IMR-90 (cell line): ENCODE measurements at regions not wholly inside any gene's neighbourhood (a gene's known extent, or its start where the extent isn't known, plus 50 kb on each side); places are given as distances from the start of the nearest gene placed in this dataset.
"Not testable (repeated sequence)": the region's sequence is repeated elsewhere in the genome, so short reads cannot be mapped to it uniquely, and the experiment has no call there.

Experiments
- ATAC-seq: fragments of 200-7000 bp; cut with Tn5 transposase; 2 replicates; pipeline ENCODE4 v1.9.1; 2020; ENCODE audit warnings: low read depth, mild to moderate bottlenecking, moderate library complexity
- BruUV-seq: library from RNA; stranded (reverse); fragments of 400-500 nt; replicated peaks from 2 replicates; lab custom pipeline; 2021; lab: Mats Ljungman, UMichigan
- CTCF ChIA-PET: fragments of 300-600 bp; formaldehyde crosslinking; extraction: SDS; loops from one replicate; lab custom pipeline; 2021; ENCODE audit warnings: antibody characterized with exemption; lab: Yijun Ruan, JAX
- POLR2A ChIA-PET: fragments of 300-600 bp; sonication (Branson Sonifier 250); formaldehyde crosslinking; loops from one replicate; lab custom pipeline; 2022; ENCODE audit warnings: antibody characterized with exemption; ENCODE audit not compliant: unreplicated experiment; lab: Charles Lee
- DNase-seq: peaks from one replicate; pipeline ENCODE4 v3.0.0; 2013
- H2AFZ ChIP-seq: replicated peaks from 2 replicates; pipeline ENCODE3; 2013; ENCODE audit warnings: low read length, mild to moderate bottlenecking; ENCODE audit not compliant: poor library complexity
- H2AK5ac ChIP-seq: 2 replicates; pipeline ENCODE4 v1.6.1; 2013; ENCODE audit warnings: low read depth, low read length, inconsistent platforms
- H2AK9ac ChIP-seq: replicated peaks from 2 replicates; pipeline ENCODE3; 2013; ENCODE audit warnings: mild to moderate bottlenecking, low read depth, low read length, moderate library complexity; ENCODE audit not compliant: poor library complexity
- H2BK120ac ChIP-seq: 2 replicates; pipeline ENCODE4 v1.6.1; 2013; ENCODE audit warnings: low read depth, low read length, inconsistent platforms
- H2BK15ac ChIP-seq: 3 replicates; pipeline ENCODE4 v1.6.1; 2013; ENCODE audit warnings: low read depth, low read length, inconsistent platforms
- H2BK20ac ChIP-seq: 2 replicates; pipeline ENCODE4 v1.6.1; 2013; ENCODE audit warnings: low read depth, mild to moderate bottlenecking, inconsistent platforms, low read length, moderate library complexity
- H2BK5ac ChIP-seq: 2 replicates; pipeline ENCODE4 v1.6.1; 2013; ENCODE audit warnings: mild to moderate bottlenecking, low read depth, low read length, inconsistent platforms; ENCODE audit not compliant: poor library complexity, severe bottlenecking
- H3K14ac ChIP-seq: replicated peaks from 2 replicates; pipeline ENCODE4 v1.6.1; 2013; ENCODE audit warnings: low read depth, low read length, inconsistent platforms
- H3K18ac ChIP-seq: 2 replicates; pipeline ENCODE4 v1.6.1; 2013; ENCODE audit warnings: low read depth, low read length, control low read depth
- H3K23ac ChIP-seq: 2 replicates; pipeline ENCODE4 v1.6.1; 2013; ENCODE audit warnings: low read depth, low read length, inconsistent platforms
- H3K27ac ChIP-seq: 2 replicates; pipeline ENCODE4 v1.5.1; 2013; ENCODE audit warnings: mild to moderate bottlenecking, control low read depth, low read length; ENCODE audit not compliant: insufficient read depth
- H3K27me3 ChIP-seq: 2 replicates; pipeline ENCODE4 v1.6.1; 2013; ENCODE audit warnings: low read length; ENCODE audit not compliant: control insufficient read depth, insufficient read depth
- H3K36me3 ChIP-seq: 2 replicates; pipeline ENCODE4 v1.6.1; 2013; ENCODE audit warnings: low read length, mixed read lengths; ENCODE audit not compliant: control insufficient read depth, insufficient read depth
- H3K4ac ChIP-seq: 2 replicates; pipeline ENCODE4 v1.6.1; 2013; ENCODE audit warnings: low read depth, low read length, inconsistent platforms
- H3K4me1 ChIP-seq: 2 replicates; pipeline ENCODE4 v1.6.1; 2013; ENCODE audit warnings: low read length, mixed read lengths; ENCODE audit not compliant: control insufficient read depth, insufficient read depth
- H3K4me2 ChIP-seq: 2 replicates; pipeline ENCODE4 v1.6.1; 2013; ENCODE audit warnings: low read depth, mild to moderate bottlenecking, control low read depth, low read length, moderate library complexity
- H3K4me3 ChIP-seq: 2 replicates; pipeline ENCODE4 v1.5.1; 2013; ENCODE audit warnings: low read depth, mild to moderate bottlenecking, control low read depth, low read length, moderate library complexity; ENCODE audit not compliant: insufficient read depth
- H3K56ac ChIP-seq: 2 replicates; pipeline ENCODE4 v1.6.1; 2013; ENCODE audit warnings: low read length, inconsistent platforms; ENCODE audit not compliant: insufficient read depth; ENCODE audit errors: extremely low read depth
- H3K79me1 ChIP-seq, 2 experiments: 2 replicates each; pipeline ENCODE4 v1.6.1; 2013; ENCODE audit warnings: low read length in 2 of 2, inconsistent platforms in 1 of 2, low read depth in 1 of 2
- H3K9ac ChIP-seq: 2 replicates; pipeline ENCODE4 v1.6.1; 2013; ENCODE audit warnings: low read depth, low read length, control low read depth
- H3K9me1 ChIP-seq: 2 replicates; pipeline ENCODE4 v1.6.1; 2013; ENCODE audit warnings: low read length, inconsistent platforms; ENCODE audit not compliant: insufficient read depth
- H3K9me3 ChIP-seq: 2 replicates; pipeline ENCODE4 v1.6.1; 2013; ENCODE audit warnings: low read length; ENCODE audit not compliant: control insufficient read depth, insufficient read depth
- H4K20me1 ChIP-seq: 2 replicates; pipeline ENCODE4 v1.6.1; 2013; ENCODE audit warnings: low read length, inconsistent platforms; ENCODE audit not compliant: insufficient read depth
- H4K5ac ChIP-seq: 2 replicates; pipeline ENCODE4 v1.6.1; 2013; ENCODE audit warnings: mild to moderate bottlenecking, low read depth, low read length, control low read depth
- H4K8ac ChIP-seq, 2 experiments: 2 replicates each; pipeline ENCODE4 v1.6.1; 2013; ENCODE audit warnings: low read depth in 2 of 2, low read length in 2 of 2, control low read depth in 1 of 2, inconsistent platforms in 1 of 2
- H4K91ac ChIP-seq: 2 replicates; pipeline ENCODE4 v1.6.1; 2013; ENCODE audit warnings: low read depth, low read length, inconsistent platforms; ENCODE audit not compliant: insufficient read depth
- ELK1 ChIP-seq: fragments of 150-350 bp; IDR thresholded peaks from 2 replicates; pipeline ENCODE4 v1.6.1; 2016; ENCODE audit warnings: low read depth, mild to moderate bottlenecking, low read length, moderate library complexity, borderline replicate concordance
- MAZ ChIP-seq: IDR thresholded peaks from 2 replicates; pipeline ENCODE4 v1.6.1; 2012; ENCODE audit warnings: low read depth, mild to moderate bottlenecking, low read length, improper control_type of control experiment, moderate library complexity, borderline replicate concordance
- WGBS, 2 experiments: methylation state at CpG; one replicate each; pipeline versions ENCODE4 v1.1.5 to v1.1.7; 2013; ENCODE audit warnings: missing lambda C conversion rate in 2 of 2; ENCODE audit not compliant: insufficient read length in 1 of 2; ENCODE audit errors: extremely low coverage in 2 of 2; 5-methylcytosine and 5-hydroxymethylcytosine counted together
- dilution Hi-C: fragments of 300-500 bp; cut with HindIII; formaldehyde crosslinking; loops from one replicate; pipeline ENCODE4 v1.14.3; 2018; ENCODE audit warnings: low sequenced_read_pairs; ENCODE audit not compliant: unreplicated experiment
- in situ Hi-C: fragments of 300-500 bp; cut with MboI; formaldehyde crosslinking; loops from 3 replicates; pipeline ENCODE4 v1.14.3; 2019; ENCODE audit warnings: low sequenced_read_pairs, inconsistent platforms, mixed read lengths
- intact Hi-C: fragments of 100-400 bp; cut with micrococcal nuclease; formaldehyde crosslinking; loops from 2 replicates; pipeline ENCODE4 v1.10.0; 2022

GRCh38 chr2:37773371-37774130 is 102.1 kb upstream of the CDC42EP3 start (continued):
- TF ChIP-seq ELK1 (no peak), MAZ (no peak)

GRCh38 chr2:37774171-37774944 is 102.9 kb upstream of the CDC42EP3 start:
- H3K27ac ChIP-seq, H3K27me3 ChIP-seq, intact Hi-C loops, POLR2A ChIA-PET, CTCF ChIA-PET, H3K56ac ChIP-seq, DNase-seq, H3K9me3 ChIP-seq, H3K4me2 ChIP-seq, H2AK9ac ChIP-seq, BruUV-seq, H3K9ac ChIP-seq, H2AFZ ChIP-seq, H3K36me3 ChIP-seq, in situ Hi-C loops, H3K4me3 ChIP-seq, ATAC-seq, H4K20me1 ChIP-seq, dilution Hi-C loops: not testable (repeated sequence)
- H3K9me1 ChIP-seq: peaks cover 53% of the 10 kb centered on the region
- peak overlapping the region; percentile 99 for H3K4ac ChIP-seq
- WGBS, 2 experiments: no CpG with 5 or more reads among the region's 6 CpGs
- peaks cover 16 to 68% of the 10 kb centered on the region in 2 experiments; a peak in 3 of 4 replicates for H3K79me1 ChIP-seq
- peak overlapping the region; percentile 56 for H3K14ac ChIP-seq
- peak overlapping the region; percentile 100 for H2BK120ac ChIP-seq
- H4K5ac ChIP-seq: peak overlapping the region; percentile 84
- H2BK20ac ChIP-seq: peak overlapping the region; percentile 99
- peak overlapping the region; percentile 95 for H2AK5ac ChIP-seq
- H3K4me1 ChIP-seq: peaks cover 57% of the 10 kb centered on the region
- H3K18ac ChIP-seq: peak overlapping the region; percentile 93
- peak overlapping the region; percentile 98 for H2BK5ac ChIP-seq
- peak overlapping the region; percentile 80; the same call in 2 of the 3 replicates for H2BK15ac ChIP-seq
- H4K91ac ChIP-seq: peak overlapping the region; percentile 99
- peak overlapping the region; percentile 85 for H3K23ac ChIP-seq
- peak overlapping the region; percentile 42 to 93; a peak in 2 of 4 replicates for H4K8ac ChIP-seq
